T47D (cell line): ENCODE measurements at regions not wholly inside any gene's neighbourhood (a gene's known extent, or its start where the extent isn't known, plus 50 kb on each side); places are given as distances from the start of the nearest gene placed in this dataset.
"Not testable (repeated sequence)": the region's sequence is repeated elsewhere in the genome, so short reads cannot be mapped to it uniquely, and the experiment has no call there.

Experiments
- DNase-seq, 2 experiments: peaks; one replicate each; pipeline versions ENCODE4 v3.0.0 to v3.0.0-alpha.2; 2011 to 2012; ENCODE audit warnings: low read depth in 1 of 2, low spot score in 1 of 2
- JUND ChIP-seq: IDR thresholded peaks from 2 replicates; pipeline ENCODE4 v1.6.1; 2012; ENCODE audit warnings: low read depth
- in situ Hi-C: cut with HindIII; loops from 2 replicates; pipeline ENCODE4 v1.10.0; 2016; ENCODE audit warnings: low sequenced_read_pairs, low pct_unique_long_range_greater_than_20kb

DNA sequence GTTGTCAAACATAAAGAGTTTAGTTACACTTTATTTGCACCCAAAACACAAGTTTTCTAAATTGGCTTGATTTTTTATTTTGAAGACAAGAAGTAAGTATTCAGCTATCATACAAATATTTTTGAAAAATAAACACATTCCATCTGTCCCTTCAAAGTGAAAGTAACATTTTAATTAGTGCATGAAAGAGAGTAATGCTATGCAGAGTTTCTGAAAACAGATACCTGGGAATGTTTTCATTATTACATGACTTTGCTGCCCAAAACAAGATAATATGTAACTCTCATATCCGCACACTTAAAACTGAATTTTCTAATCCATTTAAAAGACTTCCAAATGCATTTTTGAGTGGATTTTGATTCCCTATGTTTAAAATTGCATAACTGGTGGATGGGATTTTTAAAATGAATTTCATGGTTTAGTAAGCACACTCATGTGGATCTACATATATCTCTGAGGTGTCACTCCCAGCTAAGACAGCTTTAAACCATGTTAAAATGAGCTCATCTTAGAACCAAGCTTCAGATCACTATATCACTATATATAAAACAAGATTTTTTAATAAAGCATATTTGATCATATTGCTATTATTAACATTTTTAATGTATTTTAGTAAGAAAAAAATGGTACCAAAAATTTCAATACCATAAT, 127.5 kb downstream of the ATPSCKMT start:
- in situ Hi-C loops = no loop called here
- DNase-seq = no peak
- no peak for TF ChIP-seq JUND

GRCh38 chr5:10120934-10121333, 128.8 kb downstream of the ATPSCKMT start:
- TF ChIP-seq JUND = no peak
- in situ Hi-C loops = no loop called here
- DNase-seq = no peak

GRCh38 chr5:10118150-10118549, 131.5 kb downstream of the ATPSCKMT start:
- peak in 1 of 2 experiments; percentile 15 for DNase-seq
- in situ Hi-C loops = no loop called here
- no peak for TF ChIP-seq JUND

- TF ChIP-seq JUND = no peak
- DNase-seq = no peak
- in situ Hi-C loops = no loop called here
Observed at GRCh38 chr5:10116594-10116993, 133.1 kb downstream of the ATPSCKMT start.

DNA sequence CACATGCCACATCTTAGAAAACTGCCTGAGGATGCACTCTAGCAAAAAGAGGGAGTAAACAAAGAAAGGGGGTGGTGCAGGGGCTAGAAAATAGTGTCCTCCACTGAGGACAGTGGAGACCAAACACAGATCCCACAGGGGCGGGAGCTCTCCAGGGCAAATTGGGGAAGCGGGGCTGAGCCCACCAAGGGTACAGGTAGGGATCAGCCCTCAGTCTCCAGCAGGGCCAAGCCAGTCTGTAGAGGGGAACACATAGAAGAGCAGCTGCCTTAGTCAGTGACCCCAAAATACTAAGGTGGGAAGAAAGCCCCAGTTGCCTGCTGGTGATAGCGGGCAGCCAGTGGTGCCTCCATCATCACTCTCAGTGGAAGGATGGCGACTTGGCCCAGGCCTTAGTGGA, 134.0 kb downstream of the ATPSCKMT start:
- in situ Hi-C loops = no loop called here
- no peak for TF ChIP-seq JUND
- no peak for DNase-seq

DNA sequence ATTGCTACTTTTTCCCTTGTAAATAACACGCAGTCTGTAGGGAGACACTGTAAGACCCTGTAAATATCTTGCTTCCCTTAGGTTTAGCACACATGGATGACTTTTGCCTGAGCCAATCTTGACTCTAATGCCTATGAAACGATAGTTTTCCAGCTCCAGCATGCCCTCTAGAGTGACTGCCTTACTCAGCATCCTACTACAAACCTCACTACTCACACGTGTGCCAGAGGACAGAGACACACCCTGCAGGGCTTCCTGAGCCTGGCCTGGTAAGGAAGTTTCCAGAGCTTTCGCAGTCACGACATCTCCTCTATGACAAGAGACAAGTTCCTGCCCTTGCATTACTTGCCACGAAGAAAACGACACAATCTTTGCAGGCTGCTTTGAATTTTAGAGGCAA, 138.1 kb downstream of the ATPSCKMT start:
- no peak for TF ChIP-seq JUND
- DNase-seq = peak; percentile 23 to 57
- in situ Hi-C loops = no loop called here

GRCh38 chr5:10110228-10110627, 139.5 kb downstream of the ATPSCKMT start:
- TF ChIP-seq JUND = no peak
- in situ Hi-C loops = no loop called here
- no peak for DNase-seq

GRCh38 chr5:10109299-10109698, 140.4 kb downstream of the ATPSCKMT start:
- no peak for TF ChIP-seq JUND
- DNase-seq = no peak
- in situ Hi-C loops = no loop called here

GRCh38 chr5:10106806-10107205, 142.9 kb downstream of the ATPSCKMT start:
- in situ Hi-C loops = no loop called here
- no peak for TF ChIP-seq JUND
- DNase-seq = no peak

DNA sequence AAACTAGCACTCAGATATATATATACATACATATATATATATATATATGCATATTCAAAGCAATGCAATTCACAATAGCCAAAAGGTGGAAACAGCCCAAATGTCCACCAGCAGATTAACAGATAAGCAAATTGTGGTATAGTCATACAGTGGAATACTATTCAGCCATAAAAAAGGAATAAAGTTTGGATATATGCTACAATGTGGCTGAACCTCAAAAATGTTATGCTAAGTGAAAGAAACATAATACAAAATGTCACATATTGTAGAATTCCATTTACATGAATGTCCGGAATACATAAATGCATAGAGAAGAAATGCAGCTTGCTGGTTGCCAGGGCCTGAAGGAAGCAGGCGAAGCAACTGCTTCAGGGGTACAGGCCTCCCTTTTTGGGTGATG, 143.4 kb downstream of the ATPSCKMT start:
- no peak for TF ChIP-seq JUND
- in situ Hi-C loops = no loop called here
- no peak for DNase-seq

GRCh38 chr5:10102706-10103497, 146.8 kb downstream of the ATPSCKMT start:
- DNase-seq = no peak
- in situ Hi-C loops = no loop called here
- no peak for TF ChIP-seq JUND

GRCh38 chr5:10102235-10102634, 147.5 kb downstream of the ATPSCKMT start:
- in situ Hi-C loops, DNase-seq: not testable (repeated sequence)

DNA sequence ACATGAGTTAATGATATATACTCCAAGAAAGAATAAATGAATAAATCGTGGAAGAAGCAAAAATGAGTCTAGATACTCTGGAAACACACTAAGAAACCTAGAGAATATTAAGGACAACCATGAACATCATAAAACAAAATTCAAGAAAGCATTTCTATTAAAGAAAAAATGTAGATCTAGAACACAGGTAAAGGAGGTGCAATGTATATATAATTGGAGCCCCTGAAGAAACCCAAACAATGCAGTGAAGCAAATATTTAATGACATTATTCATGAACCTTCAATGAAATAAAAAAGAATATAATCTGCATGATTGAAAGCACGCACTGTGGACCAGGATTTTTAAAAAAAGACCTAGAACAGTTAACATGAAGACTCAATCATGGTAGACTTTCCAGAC, 150.1 kb downstream of the ATPSCKMT start:
- no peak for TF ChIP-seq JUND
- no peak for DNase-seq
- in situ Hi-C loops = no loop called here

DNA sequence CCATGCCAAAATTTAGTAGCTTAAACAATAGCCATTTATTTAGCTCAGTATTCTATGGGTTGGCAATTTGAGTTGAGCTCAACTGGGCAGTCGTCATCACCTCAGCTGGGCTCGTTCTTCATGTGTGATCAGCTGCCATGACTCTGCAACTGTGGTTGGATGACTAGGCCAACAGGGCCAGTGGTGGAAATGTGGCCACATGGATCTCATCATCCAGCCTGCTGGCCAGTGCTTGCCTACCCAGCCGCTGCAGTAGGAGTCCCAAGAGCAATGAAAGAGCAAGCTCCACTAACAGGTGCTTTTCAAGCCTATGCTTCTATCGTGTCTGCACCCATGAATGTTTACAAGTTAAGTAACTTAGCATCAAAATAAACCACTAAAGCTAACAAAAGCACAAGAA, 158.0 kb downstream of the ATPSCKMT start:
- no peak for TF ChIP-seq JUND
- no peak for DNase-seq
- in situ Hi-C loops = no loop called here
